ENCODE measurements at regions not wholly inside any gene's neighbourhood (a gene's known extent, or its start where the extent isn't known, plus 50 kb on each side); places are given as distances from the start of the nearest gene placed in this dataset.

DNA sequence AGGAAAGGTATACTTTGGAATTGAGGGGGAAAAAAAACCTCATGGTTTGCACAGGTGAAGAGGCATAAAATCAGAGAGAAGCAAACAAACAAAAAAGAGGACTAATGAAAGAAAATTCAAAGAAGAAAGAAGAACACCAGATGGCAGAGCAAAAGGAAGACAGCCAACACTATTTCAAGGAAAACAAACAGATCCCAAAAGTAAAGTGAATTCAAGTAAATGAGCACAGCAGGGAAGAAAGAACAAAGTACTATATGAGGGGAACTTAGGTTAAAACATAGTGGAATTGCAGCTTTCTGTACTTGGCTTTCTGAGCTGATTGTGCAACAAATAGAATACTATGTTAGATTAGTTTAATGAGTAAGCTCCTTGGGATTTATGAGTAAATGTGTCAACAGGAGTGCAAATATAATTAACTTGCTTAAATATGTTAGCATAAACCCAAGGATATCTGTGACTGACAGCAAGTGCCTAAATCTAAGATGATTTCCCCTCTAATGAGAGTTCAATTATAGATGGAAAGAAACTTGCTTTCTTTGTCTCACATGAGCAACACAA is 404.6 kb upstream of the CNTN5 start:
- Histone ChIP-seq H3K27me3 (ENCODE audit: control insufficient read depth in 4 of 4, insufficient read depth in 4 of 4, low read length in 3 of 4) (no peaks in the 10 kb centered on the region), H3K9ac (ENCODE audit: low read depth in 1 of 2, low read length in 2 of 2) (no peak overlapping the region), H3K27ac (ENCODE audit: low read depth in 1 of 2, low read length in 2 of 2) (no peak overlapping the region), H3K4me3 (ENCODE audit: low read depth in 1 of 3, low read length in 3 of 3) (no peak overlapping the region), H3K36me3 (ENCODE audit: control insufficient read depth in 4 of 4, insufficient read depth in 3 of 4, low read depth in 1 of 4, low read length in 3 of 4) (no peaks in the 10 kb centered on the region), H3K4me1 (ENCODE audit: control insufficient read depth in 4 of 4, insufficient read depth in 4 of 4, low read length in 3 of 4) (no peaks in the 10 kb centered on the region), H3K9me3 (ENCODE audit: control insufficient read depth in 4 of 4, low read length in 3 of 4) (peaks cover 0 to 2% (median under 1%) of the 10 kb centered on the region in 4 donors)
- DNase-seq (ENCODE audit: low spot score) = no peak
- TF ChIP-seq JUND (IDR thresholded peaks at IDR 0.05) (no peak), FOXA1 (IDR thresholded peaks at IDR 0.05) (no peak), HNF4A (conservative IDR thresholded peaks at IDR 0.05) (no peak)

DNA sequence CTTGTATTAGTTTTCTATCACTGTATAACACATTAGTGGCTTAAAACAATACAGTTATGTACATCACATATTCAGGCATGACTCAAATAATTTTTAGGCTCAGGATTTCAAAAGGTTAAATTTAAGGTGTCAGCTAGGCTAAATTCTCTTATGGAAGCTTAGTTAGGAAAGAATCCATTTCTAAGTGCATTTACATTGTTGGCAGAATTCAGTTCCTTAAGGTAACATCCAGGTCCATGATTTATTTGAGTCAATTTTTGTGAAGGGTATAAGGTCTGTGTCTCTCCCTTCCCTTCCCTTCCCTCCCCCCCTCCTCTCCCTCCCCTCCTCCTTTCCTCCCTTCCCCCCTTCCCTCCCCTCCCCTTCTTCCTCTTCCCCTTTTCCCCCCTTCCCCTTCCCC is 399.0 kb upstream of the CNTN5 start:
- no peak for TF ChIP-seq YY1 (IDR thresholded peaks at IDR 0.05)
- TF ChIP-seq GABPA (IDR thresholded peaks at IDR 0.05 in 1 of 2, conservative IDR thresholded peaks at IDR 0.05 in 1 of 2) = no peak
- TF ChIP-seq HNF4G (IDR thresholded peaks at IDR 0.05) = no peak
- no peak for TF ChIP-seq SP1 (IDR thresholded peaks at IDR 0.05)
- TF ChIP-seq, protein P1, sequence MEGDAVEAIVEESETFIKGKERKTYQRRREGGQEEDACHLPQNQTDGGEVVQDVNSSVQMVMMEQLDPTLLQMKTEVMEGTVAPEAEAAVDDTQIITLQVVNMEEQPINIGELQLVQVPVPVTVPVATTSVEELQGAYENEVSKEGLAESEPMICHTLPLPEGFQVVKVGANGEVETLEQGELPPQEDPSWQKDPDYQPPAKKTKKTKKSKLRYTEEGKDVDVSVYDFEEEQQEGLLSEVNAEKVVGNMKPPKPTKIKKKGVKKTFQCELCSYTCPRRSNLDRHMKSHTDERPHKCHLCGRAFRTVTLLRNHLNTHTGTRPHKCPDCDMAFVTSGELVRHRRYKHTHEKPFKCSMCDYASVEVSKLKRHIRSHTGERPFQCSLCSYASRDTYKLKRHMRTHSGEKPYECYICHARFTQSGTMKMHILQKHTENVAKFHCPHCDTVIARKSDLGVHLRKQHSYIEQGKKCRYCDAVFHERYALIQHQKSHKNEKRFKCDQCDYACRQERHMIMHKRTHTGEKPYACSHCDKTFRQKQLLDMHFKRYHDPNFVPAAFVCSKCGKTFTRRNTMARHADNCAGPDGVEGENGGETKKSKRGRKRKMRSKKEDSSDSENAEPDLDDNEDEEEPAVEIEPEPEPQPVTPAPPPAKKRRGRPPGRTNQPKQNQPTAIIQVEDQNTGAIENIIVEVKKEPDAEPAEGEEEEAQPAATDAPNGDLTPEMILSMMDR (IDR thresholded peaks at IDR 0.05; ENCODE audit: low read depth, low read length, missing input control) = no peak
- TF ChIP-seq, protein P2, sequence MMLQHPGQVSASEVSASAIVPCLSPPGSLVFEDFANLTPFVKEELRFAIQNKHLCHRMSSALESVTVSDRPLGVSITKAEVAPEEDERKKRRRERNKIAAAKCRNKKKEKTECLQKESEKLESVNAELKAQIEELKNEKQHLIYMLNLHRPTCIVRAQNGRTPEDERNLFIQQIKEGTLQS (IDR thresholded peaks at IDR 0.05) = no peak
- no peak for TF ChIP-seq EGR1 (IDR thresholded peaks at IDR 0.05; ENCODE audit: low read depth in 2 of 2)
- TF ChIP-seq HNF4A (conservative IDR thresholded peaks at IDR 0.05) = no peak
- Histone ChIP-seq H3K4me1 (ENCODE audit: control insufficient read depth in 4 of 4, insufficient read depth in 4 of 4, low read length in 3 of 4) (no peaks in the 10 kb centered on the region), H3K4me3 (ENCODE audit: low read depth in 1 of 3, low read length in 3 of 3) (no peak overlapping the region), H3K27ac (ENCODE audit: low read depth in 1 of 2, low read length in 2 of 2) (no peak overlapping the region), H3K27me3 (ENCODE audit: control insufficient read depth in 4 of 4, insufficient read depth in 4 of 4, low read length in 3 of 4) (no peaks in the 10 kb centered on the region), H3K36me3 (ENCODE audit: control insufficient read depth in 4 of 4, insufficient read depth in 3 of 4, low read depth in 1 of 4, low read length in 3 of 4) (no peaks in the 10 kb centered on the region), H3K9ac (ENCODE audit: low read depth in 1 of 2, low read length in 2 of 2) (no peak overlapping the region), H3K9me3 (ENCODE audit: control insufficient read depth in 4 of 4, low read length in 3 of 4) (peaks cover 0 to 2% (median under 1%) of the 10 kb centered on the region in 4 donors)
- DNase-seq (ENCODE audit: low spot score) = no peak

DNA sequence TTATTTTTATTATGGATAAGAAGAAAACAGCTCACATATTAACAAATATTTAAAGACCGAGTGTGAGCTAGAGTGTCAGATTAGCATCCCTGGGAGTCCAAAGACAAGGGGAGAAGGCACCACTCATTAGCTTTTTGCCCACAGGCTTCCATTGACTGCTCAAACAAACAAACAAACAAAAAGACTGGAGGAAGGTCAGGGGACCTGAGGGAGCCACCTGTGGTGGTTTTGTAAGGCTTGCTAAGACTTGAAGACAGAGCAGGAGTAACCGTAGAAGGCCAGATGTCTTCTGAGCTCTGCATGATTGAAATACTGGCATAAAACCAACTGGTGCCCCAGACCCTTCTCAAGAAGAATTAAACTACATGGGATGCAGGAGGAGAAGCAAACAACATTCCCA is 395.2 kb upstream of the CNTN5 start:
- DNase-seq (ENCODE audit: low spot score) = no peak
- TF ChIP-seq NR2F2 (IDR thresholded peaks at IDR 0.05) = no peak
- no peak for TF ChIP-seq GABPA (IDR thresholded peaks at IDR 0.05 in 1 of 2, conservative IDR thresholded peaks at IDR 0.05 in 1 of 2)
- TF ChIP-seq TAF1 (conservative IDR thresholded peaks at IDR 0.05) = no peak
- no peak for TF ChIP-seq RXRA (IDR thresholded peaks at IDR 0.05)
- TF ChIP-seq YY1 (IDR thresholded peaks at IDR 0.05) = no peak
- TF ChIP-seq, protein P2 (IDR thresholded peaks at IDR 0.05) = no peak
- no peak for TF ChIP-seq HNF4G (IDR thresholded peaks at IDR 0.05)
- TF ChIP-seq, protein P1 (IDR thresholded peaks at IDR 0.05; ENCODE audit: low read depth, low read length, missing input control) = no peak
- no peak for TF ChIP-seq JUND (IDR thresholded peaks at IDR 0.05)
- no peak for TF ChIP-seq FOXA1 (IDR thresholded peaks at IDR 0.05)
- TF ChIP-seq RAD21 (IDR thresholded peaks at IDR 0.05) = no peak
- TF ChIP-seq, protein P3, sequence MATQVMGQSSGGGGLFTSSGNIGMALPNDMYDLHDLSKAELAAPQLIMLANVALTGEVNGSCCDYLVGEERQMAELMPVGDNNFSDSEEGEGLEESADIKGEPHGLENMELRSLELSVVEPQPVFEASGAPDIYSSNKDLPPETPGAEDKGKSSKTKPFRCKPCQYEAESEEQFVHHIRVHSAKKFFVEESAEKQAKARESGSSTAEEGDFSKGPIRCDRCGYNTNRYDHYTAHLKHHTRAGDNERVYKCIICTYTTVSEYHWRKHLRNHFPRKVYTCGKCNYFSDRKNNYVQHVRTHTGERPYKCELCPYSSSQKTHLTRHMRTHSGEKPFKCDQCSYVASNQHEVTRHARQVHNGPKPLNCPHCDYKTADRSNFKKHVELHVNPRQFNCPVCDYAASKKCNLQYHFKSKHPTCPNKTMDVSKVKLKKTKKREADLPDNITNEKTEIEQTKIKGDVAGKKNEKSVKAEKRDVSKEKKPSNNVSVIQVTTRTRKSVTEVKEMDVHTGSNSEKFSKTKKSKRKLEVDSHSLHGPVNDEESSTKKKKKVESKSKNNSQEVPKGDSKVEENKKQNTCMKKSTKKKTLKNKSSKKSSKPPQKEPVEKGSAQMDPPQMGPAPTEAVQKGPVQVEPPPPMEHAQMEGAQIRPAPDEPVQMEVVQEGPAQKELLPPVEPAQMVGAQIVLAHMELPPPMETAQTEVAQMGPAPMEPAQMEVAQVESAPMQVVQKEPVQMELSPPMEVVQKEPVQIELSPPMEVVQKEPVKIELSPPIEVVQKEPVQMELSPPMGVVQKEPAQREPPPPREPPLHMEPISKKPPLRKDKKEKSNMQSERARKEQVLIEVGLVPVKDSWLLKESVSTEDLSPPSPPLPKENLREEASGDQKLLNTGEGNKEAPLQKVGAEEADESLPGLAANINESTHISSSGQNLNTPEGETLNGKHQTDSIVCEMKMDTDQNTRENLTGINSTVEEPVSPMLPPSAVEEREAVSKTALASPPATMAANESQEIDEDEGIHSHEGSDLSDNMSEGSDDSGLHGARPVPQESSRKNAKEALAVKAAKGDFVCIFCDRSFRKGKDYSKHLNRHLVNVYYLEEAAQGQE (IDR thresholded peaks at IDR 0.05) = no peak
- TF ChIP-seq, protein P4, sequence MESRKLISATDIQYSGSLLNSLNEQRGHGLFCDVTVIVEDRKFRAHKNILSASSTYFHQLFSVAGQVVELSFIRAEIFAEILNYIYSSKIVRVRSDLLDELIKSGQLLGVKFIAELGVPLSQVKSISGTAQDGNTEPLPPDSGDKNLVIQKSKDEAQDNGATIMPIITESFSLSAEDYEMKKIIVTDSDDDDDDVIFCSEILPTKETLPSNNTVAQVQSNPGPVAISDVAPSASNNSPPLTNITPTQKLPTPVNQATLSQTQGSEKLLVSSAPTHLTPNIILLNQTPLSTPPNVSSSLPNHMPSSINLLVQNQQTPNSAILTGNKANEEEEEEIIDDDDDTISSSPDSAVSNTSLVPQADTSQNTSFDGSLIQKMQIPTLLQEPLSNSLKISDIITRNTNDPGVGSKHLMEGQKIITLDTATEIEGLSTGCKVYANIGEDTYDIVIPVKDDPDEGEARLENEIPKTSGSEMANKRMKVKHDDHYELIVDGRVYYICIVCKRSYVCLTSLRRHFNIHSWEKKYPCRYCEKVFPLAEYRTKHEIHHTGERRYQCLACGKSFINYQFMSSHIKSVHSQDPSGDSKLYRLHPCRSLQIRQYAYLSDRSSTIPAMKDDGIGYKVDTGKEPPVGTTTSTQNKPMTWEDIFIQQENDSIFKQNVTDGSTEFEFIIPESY (IDR thresholded peaks at IDR 0.05) = no peak
- TF ChIP-seq HNF4A (conservative IDR thresholded peaks at IDR 0.05) = no peak
- no peaks in the 10 kb centered on the region for H3K9me3 ChIP-seq (ENCODE audit: control insufficient read depth in 4 of 4, low read length in 3 of 4)
- H3K27ac ChIP-seq (ENCODE audit: low read depth in 1 of 2, low read length in 2 of 2) = no peak overlapping the region
- no peak overlapping the region for H3K4me3 ChIP-seq (ENCODE audit: low read depth in 1 of 3, low read length in 3 of 3)
- no peaks in the 10 kb centered on the region for H3K4me1 ChIP-seq (ENCODE audit: control insufficient read depth in 4 of 4, insufficient read depth in 4 of 4, low read length in 3 of 4)
- H3K9ac ChIP-seq (ENCODE audit: low read depth in 1 of 2, low read length in 2 of 2) = no peak overlapping the region
- H3K36me3 ChIP-seq (ENCODE audit: control insufficient read depth in 4 of 4, insufficient read depth in 3 of 4, low read depth in 1 of 4, low read length in 3 of 4) = no peaks in the 10 kb centered on the region
- no peaks in the 10 kb centered on the region for H3K27me3 ChIP-seq (ENCODE audit: control insufficient read depth in 4 of 4, insufficient read depth in 4 of 4, low read length in 3 of 4)
- WGBS = 68% methylated on average over 2 of the region's 2 CpGs
